HEK293 (cell line): ENCODE measurements at regions not wholly inside any gene's neighbourhood (a gene's known extent, or its start where the extent isn't known, plus 50 kb on each side); places are given as distances from the start of the nearest gene placed in this dataset.

ENCODE experiments used
- CTCF ChIA-PET: fragments of 350-600 bp; formaldehyde crosslinking; extraction: SDS; loops from one replicate; lab custom pipeline; 2021; ENCODE audit warnings: antibody characterized with exemption; lab: Yijun Ruan, JAX
- POLR2A ChIA-PET: fragments of 300-600 bp; formaldehyde crosslinking; extraction: SDS; loops from one replicate; lab custom pipeline; 2020; ENCODE audit warnings: antibody characterized with exemption, inconsistent platforms; lab: Yijun Ruan, JAX
- H3K27ac ChIP-seq: fragments of 200-500 bp; sonication (Bioruptor generic); 2 replicates; pipeline ENCODE4 v1.5.1; 2014; ENCODE audit warnings: low read depth, low read length, control low read depth, inconsistent platforms; ENCODE audit errors: extremely low read depth
- H3K36me3 ChIP-seq, 2 experiments: fragments of 200-500 bp in 1 of 2; sonication (Bioruptor generic) in 1 of 2; 1 replicate in 1 of 2; 2 replicates in 1 of 2; pipeline ENCODE4 v1.5.1; 2014 to 2017; ENCODE audit warnings: inconsistent platforms in 2 of 2, low read length in 2 of 2; ENCODE audit not compliant: control insufficient read depth in 2 of 2, insufficient read depth in 1 of 2
- H3K4me1 ChIP-seq: fragments of 200-500 bp; sonication (Bioruptor generic); 2 replicates; pipeline ENCODE4 v1.5.1; 2014; ENCODE audit warnings: mild to moderate bottlenecking, low read length, inconsistent platforms; ENCODE audit not compliant: control insufficient read depth, insufficient read depth
- H3K4me3 ChIP-seq: 2 replicates; pipeline ENCODE4 v1.5.1; 2011; ENCODE audit warnings: low read depth, mild to moderate bottlenecking, control low read depth, low read length, moderate library complexity
- H3K9me3 ChIP-seq: fragments of 200-500 bp; sonication (Bioruptor generic); 2 replicates; pipeline ENCODE4 v1.5.1; 2014; ENCODE audit warnings: low read depth, low read length, inconsistent platforms; ENCODE audit not compliant: control insufficient read depth, insufficient read depth
- ATF2 ChIP-seq: fragments of 450-650 bp; formaldehyde crosslinking; IDR thresholded peaks from 2 replicates; pipeline ENCODE4 v1.5.1; 2016; ENCODE audit warnings: missing biosample characterization, missing genetic modification characterization, low read depth
- ELK4 ChIP-seq: IDR thresholded peaks from 2 replicates; pipeline ENCODE4 v1.6.1; 2011; ENCODE audit warnings: mild to moderate bottlenecking, low read depth, low read length, borderline replicate concordance
- FEZF1 ChIP-seq: fragments of 450-650 bp; formaldehyde crosslinking; IDR thresholded peaks from 2 replicates; pipeline ENCODE4 v1.5.1; 2016; ENCODE audit warnings: missing biosample characterization, missing genetic modification characterization
- GLIS1 ChIP-seq: fragments of 450-650 bp; formaldehyde crosslinking; IDR thresholded peaks from 2 replicates; pipeline ENCODE4 v1.5.1; 2016; ENCODE audit warnings: missing biosample characterization, missing genetic modification characterization
- HOXA7 ChIP-seq: sonication (generic); formaldehyde crosslinking; IDR thresholded peaks from 2 replicates; pipeline ENCODE4 v1.8.1; 2022; ENCODE audit warnings: missing genetic modification reagents, borderline replicate concordance
- KLF16 ChIP-seq: fragments of 450-650 bp; formaldehyde crosslinking; IDR thresholded peaks from 2 replicates; pipeline ENCODE4 v1.5.1; 2017; ENCODE audit warnings: missing biosample characterization, missing genetic modification characterization
- KLF9 ChIP-seq: fragments of 450-650 bp; formaldehyde crosslinking; IDR thresholded peaks from 2 replicates; pipeline ENCODE4 v1.5.1; 2016; ENCODE audit warnings: missing biosample characterization, missing genetic modification characterization, low read depth
- OVOL3 ChIP-seq: fragments of 450-650 bp; formaldehyde crosslinking; IDR thresholded peaks from 2 replicates; pipeline ENCODE4 v1.5.1; 2016; ENCODE audit warnings: missing biosample characterization, missing genetic modification characterization
- SCRT1 ChIP-seq: fragments of 450-650 bp; formaldehyde crosslinking; IDR thresholded peaks from 2 replicates; pipeline ENCODE4 v1.5.1; 2016; ENCODE audit warnings: missing biosample characterization, missing genetic modification characterization, borderline replicate concordance
- SP7 ChIP-seq: fragments of 450-650 bp; formaldehyde crosslinking; IDR thresholded peaks from 2 replicates; pipeline ENCODE4 v1.5.1; 2016; ENCODE audit warnings: missing biosample characterization, missing genetic modification characterization
- TRIM28 ChIP-seq: IDR thresholded peaks from 2 replicates; pipeline ENCODE4 v1.6.1; 2011; ENCODE audit warnings: low read length, control low read depth, borderline replicate concordance
- ZBTB17 ChIP-seq: fragments of 450-650 bp; formaldehyde crosslinking; IDR thresholded peaks from 2 replicates; pipeline ENCODE4 v1.5.1; 2016; ENCODE audit warnings: missing biosample characterization, missing genetic modification characterization
- ZBTB21 ChIP-seq: fragments of 450-650 bp; formaldehyde crosslinking; IDR thresholded peaks from 2 replicates; pipeline ENCODE4 v1.5.1; 2017; ENCODE audit warnings: missing biosample characterization, missing genetic modification characterization
- ZFP3 ChIP-seq: fragments of 450-650 bp; formaldehyde crosslinking; IDR thresholded peaks from 2 replicates; pipeline ENCODE4 v1.5.1; 2016; ENCODE audit warnings: low read depth, missing biosample characterization, missing genetic modification characterization
- ZNF140 ChIP-seq: fragments of 450-650 bp; formaldehyde crosslinking; IDR thresholded peaks from 2 replicates; pipeline ENCODE4 v1.5.1; 2016; ENCODE audit warnings: missing biosample characterization, missing genetic modification characterization
- ZNF146 ChIP-seq: fragments of 450-650 bp; formaldehyde crosslinking; IDR thresholded peaks from 2 replicates; pipeline ENCODE4 v1.5.1; 2016; ENCODE audit warnings: missing biosample characterization, missing genetic modification characterization
- ZNF174 ChIP-seq: fragments of 450-650 bp; formaldehyde crosslinking; IDR thresholded peaks from 2 replicates; pipeline ENCODE4 v1.5.0; 2017; ENCODE audit warnings: missing biosample characterization, mild to moderate bottlenecking, missing genetic modification characterization
- ZNF223 ChIP-seq: fragments of 450-650 bp; formaldehyde crosslinking; IDR thresholded peaks from 2 replicates; pipeline ENCODE4 v1.5.1; 2016; ENCODE audit warnings: missing biosample characterization, missing genetic modification characterization
- ZNF24 ChIP-seq: fragments of 450-650 bp; formaldehyde crosslinking; IDR thresholded peaks from 2 replicates; pipeline ENCODE4 v1.5.1; 2016; ENCODE audit warnings: missing biosample characterization, missing genetic modification characterization
- ZNF366 ChIP-seq: fragments of 450-650 bp; formaldehyde crosslinking; conservative IDR thresholded peaks from 2 replicates; pipeline ENCODE4 v1.5.1; 2016; ENCODE audit warnings: missing biosample characterization, missing genetic modification characterization
- ZNF391 ChIP-seq: fragments of 450-650 bp; formaldehyde crosslinking; IDR thresholded peaks from 2 replicates; pipeline ENCODE4 v1.5.1; 2016; ENCODE audit warnings: low read depth, missing biosample characterization, missing genetic modification characterization, borderline replicate concordance
- ZNF426 ChIP-seq: fragments of 450-650 bp; formaldehyde crosslinking; IDR thresholded peaks from 2 replicates; pipeline ENCODE4 v1.5.1; 2017; ENCODE audit warnings: missing biosample characterization, missing genetic modification characterization, mild to moderate bottlenecking, inconsistent platforms, moderate library complexity
- ZNF473 ChIP-seq: fragments of 450-650 bp; formaldehyde crosslinking; IDR thresholded peaks from 2 replicates; pipeline ENCODE4 v1.5.1; 2017; ENCODE audit warnings: missing biosample characterization, missing genetic modification characterization
- ZNF48 ChIP-seq: fragments of 450-650 bp; formaldehyde crosslinking; IDR thresholded peaks from 2 replicates; pipeline ENCODE4 v1.5.1; 2016; ENCODE audit warnings: missing biosample characterization, missing genetic modification characterization
- ZNF544 ChIP-seq: fragments of 450-650 bp; formaldehyde crosslinking; IDR thresholded peaks from 2 replicates; pipeline ENCODE4 v1.5.0; 2017; ENCODE audit warnings: missing biosample characterization, missing genetic modification characterization
- ZNF585B ChIP-seq: fragments of 450-650 bp; formaldehyde crosslinking; IDR thresholded peaks from 2 replicates; pipeline ENCODE4 v1.5.1; 2016; ENCODE audit warnings: missing biosample characterization, missing genetic modification characterization
- ZNF624 ChIP-seq: fragments of 450-650 bp; formaldehyde crosslinking; IDR thresholded peaks from 2 replicates; pipeline ENCODE4 v1.5.1; 2017; ENCODE audit warnings: missing biosample characterization, missing genetic modification characterization
- ZNF785 ChIP-seq: fragments of 450-650 bp; formaldehyde crosslinking; IDR thresholded peaks from 2 replicates; pipeline ENCODE4 v1.5.1; 2016; ENCODE audit warnings: missing biosample characterization, missing genetic modification characterization
- ZSCAN16 ChIP-seq: fragments of 450-650 bp; formaldehyde crosslinking; IDR thresholded peaks from 2 replicates; pipeline ENCODE4 v1.5.1; 2016; ENCODE audit warnings: missing biosample characterization, missing genetic modification characterization
- ZXDB ChIP-seq: fragments of 450-650 bp; formaldehyde crosslinking; IDR thresholded peaks from 2 replicates; pipeline ENCODE4 v1.5.1; 2016; ENCODE audit warnings: missing biosample characterization, missing genetic modification characterization

GRCh38 chr6:155678361-155678760 is 222.7 kb upstream of the NOX3 start:
- H3K36me3 ChIP-seq = no peaks in the 10 kb centered on the region
- no peaks in the 10 kb centered on the region for H3K4me1 ChIP-seq
- POLR2A ChIA-PET = no interaction called here
- TF ChIP-seq ZBTB17 (tag by site-specific recombination) (no peak), ZNF473 (tag by site-specific recombination) (no peak), ZBTB21 (no peak), KLF16 (no peak), ZNF146 (tag by site-specific recombination) (no peak), HOXA7 (CRISPR knock-in tag) (no peak), ZFP3 (tag by site-specific recombination) (no peak), ZNF223 (tag by site-specific recombination) (no peak), ZNF391 (tag by site-specific recombination) (no peak), ZNF366 (tag by site-specific recombination) (no peak), OVOL3 (tag by site-specific recombination) (no peak), SP7 (tag by site-specific recombination) (no peak)
- no peak overlapping the region for H3K4me3 ChIP-seq
- CTCF ChIA-PET = no interaction called here
- H3K9me3 ChIP-seq = no peaks in the 10 kb centered on the region
- no peak overlapping the region for H3K27ac ChIP-seq

- Histone ChIP-seq H3K4me1 (no peaks in the 10 kb centered on the region), H3K36me3 (no peaks in the 10 kb centered on the region), H3K4me3 (no peak overlapping the region), H3K9me3 (no peaks in the 10 kb centered on the region), H3K27ac (no peak overlapping the region)
- POLR2A ChIA-PET = no interaction called here
- CTCF ChIA-PET = no interaction called here
- TF ChIP-seq ZNF140 (tag by site-specific recombination) = no peak
- no peak for TF ChIP-seq ZNF585B (tag by site-specific recombination)
- TF ChIP-seq ZXDB = no peak
- TF ChIP-seq ZNF544 (tag by site-specific recombination) = no peak
- TF ChIP-seq ZNF48 (tag by site-specific recombination) = no peak
- TF ChIP-seq FEZF1 (tag by site-specific recombination) = no peak
- no peak for TF ChIP-seq ZSCAN16 (tag by site-specific recombination)
- no peak for TF ChIP-seq TRIM28
- TF ChIP-seq ZNF426 = no peak
- no peak for TF ChIP-seq KLF9 (tag by site-specific recombination)
- no peak for TF ChIP-seq ZNF624 (tag by site-specific recombination)
- TF ChIP-seq ZNF174 = no peak
- TF ChIP-seq ZNF785 (tag by site-specific recombination) = no peak
- TF ChIP-seq ELK4 = no peak
Measured at GRCh38 chr6:155676346-155676745, 220.7 kb upstream of the NOX3 start.

GRCh38 chr6:155670655-155671054 is 215.0 kb upstream of the NOX3 start:
- Histone ChIP-seq H3K36me3 (no peaks in the 10 kb centered on the region), H3K4me3 (no peak overlapping the region), H3K9me3 (no peaks in the 10 kb centered on the region), H3K4me1 (no peaks in the 10 kb centered on the region), H3K27ac (no peak overlapping the region)
- ChIA-PET CTCF (no interaction called here), POLR2A (no interaction called here)
- no peak for TF ChIP-seq ZNF624 (tag by site-specific recombination)
- no peak for TF ChIP-seq ATF2 (tag by site-specific recombination)
- no peak for TF ChIP-seq GLIS1
- no peak for TF ChIP-seq ZNF146 (tag by site-specific recombination)
- no peak for TF ChIP-seq SCRT1 (tag by site-specific recombination)
- TF ChIP-seq ZNF24 (tag by site-specific recombination) = no peak
- no peak for TF ChIP-seq ZNF223 (tag by site-specific recombination)
